Neural progenitor cell (in vitro differentiated cells): ENCODE measurements at regions not wholly inside any gene's neighbourhood (a gene's known extent, or its start where the extent isn't known, plus 50 kb on each side); places are given as distances from the start of the nearest gene placed in this dataset.

Experiments
- CTCF ChIP-seq: fragments of 200-600 bp; sonication (generic); IDR thresholded peaks from 2 replicates; pipeline ENCODE4 v1.5.1; 2017; ENCODE audit warnings: antibody characterized with exemption, mild to moderate bottlenecking
- EZH2 ChIP-seq: fragments of 200-600 bp; sonication (generic); IDR thresholded peaks from 2 replicates; pipeline ENCODE4 v1.6.1; 2017; ENCODE audit warnings: antibody characterized with exemption, mild to moderate bottlenecking, moderate library complexity
- EZH2phosphoT487 ChIP-seq: fragments of 200-600 bp; sonication (generic); IDR thresholded peaks from 2 replicates; pipeline ENCODE4 v1.6.1; 2017; ENCODE audit warnings: antibody characterized with exemption

- TF ChIP-seq CTCF (no peak), EZH2 (no peak), EZH2phosphoT487 (no peak)
Measured at GRCh38 chr10:109055243-109055642, 868.1 kb downstream of the XPNPEP1 start.
